IMR-90 (cell line): ENCODE measurements at regions not wholly inside any gene's neighbourhood (a gene's known extent, or its start where the extent isn't known, plus 50 kb on each side); places are given as distances from the start of the nearest gene placed in this dataset.

ENCODE experiments used
- ATAC-seq: fragments of 200-7000 bp; cut with Tn5 transposase; 2 replicates; pipeline ENCODE4 v1.9.1; 2020; ENCODE audit warnings: low read depth, mild to moderate bottlenecking, moderate library complexity
- BruUV-seq: library from RNA; stranded (reverse); fragments of 400-500 nt; replicated peaks from 2 replicates; lab custom pipeline; 2021; lab: Mats Ljungman, UMichigan
- CTCF ChIA-PET: fragments of 300-600 bp; formaldehyde crosslinking; extraction: SDS; loops from one replicate; lab custom pipeline; 2021; ENCODE audit warnings: antibody characterized with exemption; lab: Yijun Ruan, JAX
- POLR2A ChIA-PET: fragments of 300-600 bp; sonication (Branson Sonifier 250); formaldehyde crosslinking; loops from one replicate; lab custom pipeline; 2022; ENCODE audit warnings: antibody characterized with exemption; ENCODE audit not compliant: unreplicated experiment; lab: Charles Lee
- DNase-seq: peaks from one replicate; pipeline ENCODE4 v3.0.0; 2013
- H2AFZ ChIP-seq: replicated peaks from 2 replicates; pipeline ENCODE3; 2013; ENCODE audit warnings: low read length, mild to moderate bottlenecking; ENCODE audit not compliant: poor library complexity
- H2AK5ac ChIP-seq: 2 replicates; pipeline ENCODE4 v1.6.1; 2013; ENCODE audit warnings: low read depth, low read length, inconsistent platforms
- H2AK9ac ChIP-seq: replicated peaks from 2 replicates; pipeline ENCODE3; 2013; ENCODE audit warnings: mild to moderate bottlenecking, low read depth, low read length, moderate library complexity; ENCODE audit not compliant: poor library complexity
- H2BK120ac ChIP-seq: 2 replicates; pipeline ENCODE4 v1.6.1; 2013; ENCODE audit warnings: low read depth, low read length, inconsistent platforms
- H2BK15ac ChIP-seq: 3 replicates; pipeline ENCODE4 v1.6.1; 2013; ENCODE audit warnings: low read depth, low read length, inconsistent platforms
- H2BK20ac ChIP-seq: 2 replicates; pipeline ENCODE4 v1.6.1; 2013; ENCODE audit warnings: low read depth, mild to moderate bottlenecking, inconsistent platforms, low read length, moderate library complexity
- H2BK5ac ChIP-seq: 2 replicates; pipeline ENCODE4 v1.6.1; 2013; ENCODE audit warnings: mild to moderate bottlenecking, low read depth, low read length, inconsistent platforms; ENCODE audit not compliant: poor library complexity, severe bottlenecking
- H3K14ac ChIP-seq: replicated peaks from 2 replicates; pipeline ENCODE4 v1.6.1; 2013; ENCODE audit warnings: low read depth, low read length, inconsistent platforms
- H3K18ac ChIP-seq: 2 replicates; pipeline ENCODE4 v1.6.1; 2013; ENCODE audit warnings: low read depth, low read length, control low read depth
- H3K23ac ChIP-seq: 2 replicates; pipeline ENCODE4 v1.6.1; 2013; ENCODE audit warnings: low read depth, low read length, inconsistent platforms
- H3K27ac ChIP-seq: 2 replicates; pipeline ENCODE4 v1.5.1; 2013; ENCODE audit warnings: mild to moderate bottlenecking, control low read depth, low read length; ENCODE audit not compliant: insufficient read depth
- H3K27me3 ChIP-seq: 2 replicates; pipeline ENCODE4 v1.6.1; 2013; ENCODE audit warnings: low read length; ENCODE audit not compliant: control insufficient read depth, insufficient read depth
- H3K36me3 ChIP-seq: 2 replicates; pipeline ENCODE4 v1.6.1; 2013; ENCODE audit warnings: low read length, mixed read lengths; ENCODE audit not compliant: control insufficient read depth, insufficient read depth
- H3K4ac ChIP-seq: 2 replicates; pipeline ENCODE4 v1.6.1; 2013; ENCODE audit warnings: low read depth, low read length, inconsistent platforms
- H3K4me1 ChIP-seq: 2 replicates; pipeline ENCODE4 v1.6.1; 2013; ENCODE audit warnings: low read length, mixed read lengths; ENCODE audit not compliant: control insufficient read depth, insufficient read depth
- H3K4me2 ChIP-seq: 2 replicates; pipeline ENCODE4 v1.6.1; 2013; ENCODE audit warnings: low read depth, mild to moderate bottlenecking, control low read depth, low read length, moderate library complexity
- H3K4me3 ChIP-seq: 2 replicates; pipeline ENCODE4 v1.5.1; 2013; ENCODE audit warnings: low read depth, mild to moderate bottlenecking, control low read depth, low read length, moderate library complexity; ENCODE audit not compliant: insufficient read depth
- H3K56ac ChIP-seq: 2 replicates; pipeline ENCODE4 v1.6.1; 2013; ENCODE audit warnings: low read length, inconsistent platforms; ENCODE audit not compliant: insufficient read depth; ENCODE audit errors: extremely low read depth
- H3K79me1 ChIP-seq, 2 experiments: 2 replicates each; pipeline ENCODE4 v1.6.1; 2013; ENCODE audit warnings: low read length in 2 of 2, inconsistent platforms in 1 of 2, low read depth in 1 of 2
- H3K9ac ChIP-seq: 2 replicates; pipeline ENCODE4 v1.6.1; 2013; ENCODE audit warnings: low read depth, low read length, control low read depth
- H3K9me1 ChIP-seq: 2 replicates; pipeline ENCODE4 v1.6.1; 2013; ENCODE audit warnings: low read length, inconsistent platforms; ENCODE audit not compliant: insufficient read depth
- H3K9me3 ChIP-seq: 2 replicates; pipeline ENCODE4 v1.6.1; 2013; ENCODE audit warnings: low read length; ENCODE audit not compliant: control insufficient read depth, insufficient read depth
- H4K20me1 ChIP-seq: 2 replicates; pipeline ENCODE4 v1.6.1; 2013; ENCODE audit warnings: low read length, inconsistent platforms; ENCODE audit not compliant: insufficient read depth
- H4K5ac ChIP-seq: 2 replicates; pipeline ENCODE4 v1.6.1; 2013; ENCODE audit warnings: mild to moderate bottlenecking, low read depth, low read length, control low read depth
- H4K8ac ChIP-seq, 2 experiments: 2 replicates each; pipeline ENCODE4 v1.6.1; 2013; ENCODE audit warnings: low read depth in 2 of 2, low read length in 2 of 2, control low read depth in 1 of 2, inconsistent platforms in 1 of 2
- H4K91ac ChIP-seq: 2 replicates; pipeline ENCODE4 v1.6.1; 2013; ENCODE audit warnings: low read depth, low read length, inconsistent platforms; ENCODE audit not compliant: insufficient read depth
- WGBS, 2 experiments: methylation state at CpG; one replicate each; pipeline versions ENCODE4 v1.1.5 to v1.1.7; 2013; ENCODE audit warnings: missing lambda C conversion rate in 2 of 2; ENCODE audit not compliant: insufficient read length in 1 of 2; ENCODE audit errors: extremely low coverage in 2 of 2; 5-methylcytosine and 5-hydroxymethylcytosine counted together
- dilution Hi-C: fragments of 300-500 bp; cut with HindIII; formaldehyde crosslinking; loops from one replicate; pipeline ENCODE4 v1.14.3; 2018; ENCODE audit warnings: low sequenced_read_pairs; ENCODE audit not compliant: unreplicated experiment
- in situ Hi-C: fragments of 300-500 bp; cut with MboI; formaldehyde crosslinking; loops from 3 replicates; pipeline ENCODE4 v1.14.3; 2019; ENCODE audit warnings: low sequenced_read_pairs, inconsistent platforms, mixed read lengths
- intact Hi-C: fragments of 100-400 bp; cut with micrococcal nuclease; formaldehyde crosslinking; loops from 2 replicates; pipeline ENCODE4 v1.10.0; 2022
- TF ChIP-seq, protein P1 (sequence below): fragments of 150-350 bp; IDR thresholded peaks from 2 replicates; pipeline ENCODE4 v1.6.1; 2016; ENCODE audit warnings: low read depth, mild to moderate bottlenecking, low read length, moderate library complexity, borderline replicate concordance

DNA sequence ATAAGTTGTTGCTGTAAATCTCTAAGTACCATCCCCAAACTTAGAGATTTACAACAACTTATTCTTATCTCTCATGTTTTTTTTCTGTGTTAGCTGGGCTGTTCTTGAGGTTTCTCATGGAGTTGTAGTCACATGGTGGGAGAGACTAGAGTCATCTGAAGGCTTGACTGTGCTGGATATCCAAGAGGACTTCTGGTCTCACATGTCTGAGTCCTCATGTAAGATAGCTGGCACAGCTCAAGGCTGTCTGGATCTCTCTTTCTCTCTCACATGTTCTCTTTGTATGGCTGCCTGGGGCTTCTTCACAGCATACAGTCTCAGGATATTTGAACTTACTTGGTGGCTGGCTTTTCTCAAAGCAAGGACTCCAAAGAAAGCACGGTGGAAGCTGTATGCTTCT is 63.8 kb downstream of the DACT1 start:
- H3K56ac ChIP-seq = no peak overlapping the region
- TF ChIP-seq, protein P1, sequence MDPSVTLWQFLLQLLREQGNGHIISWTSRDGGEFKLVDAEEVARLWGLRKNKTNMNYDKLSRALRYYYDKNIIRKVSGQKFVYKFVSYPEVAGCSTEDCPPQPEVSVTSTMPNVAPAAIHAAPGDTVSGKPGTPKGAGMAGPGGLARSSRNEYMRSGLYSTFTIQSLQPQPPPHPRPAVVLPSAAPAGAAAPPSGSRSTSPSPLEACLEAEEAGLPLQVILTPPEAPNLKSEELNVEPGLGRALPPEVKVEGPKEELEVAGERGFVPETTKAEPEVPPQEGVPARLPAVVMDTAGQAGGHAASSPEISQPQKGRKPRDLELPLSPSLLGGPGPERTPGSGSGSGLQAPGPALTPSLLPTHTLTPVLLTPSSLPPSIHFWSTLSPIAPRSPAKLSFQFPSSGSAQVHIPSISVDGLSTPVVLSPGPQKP = no peak
- no peaks in the 10 kb centered on the region for H3K4me1 ChIP-seq
- no peaks in the 10 kb centered on the region for H4K20me1 ChIP-seq
- H3K14ac ChIP-seq = no peak overlapping the region
- no peak overlapping the region for H3K27ac ChIP-seq
- dilution Hi-C loops = no loop called here
- DNase-seq (no peak), ATAC-seq (no peak)
- intact Hi-C loops = no loop called here
- BruUV-seq = no TSS peak
- H2AK9ac ChIP-seq = no peak overlapping the region
- H3K9me3 ChIP-seq = no peaks in the 10 kb centered on the region
- no peak overlapping the region for H4K91ac ChIP-seq
- H2AK5ac ChIP-seq = no peak overlapping the region
- POLR2A ChIA-PET = no interaction called here
- no peak overlapping the region for H3K18ac ChIP-seq
- H2AFZ ChIP-seq = no peak overlapping the region
- H3K27me3 ChIP-seq = peaks cover 34% of the 10 kb centered on the region
- no peak overlapping the region for H3K9ac ChIP-seq
- no peak overlapping the region for H3K4me2 ChIP-seq
- no peak overlapping the region for H2BK20ac ChIP-seq
- H3K9me1 ChIP-seq = no peaks in the 10 kb centered on the region
- no peak overlapping the region for H4K5ac ChIP-seq
- no peak overlapping the region for H4K8ac ChIP-seq
- no peak overlapping the region for H3K4me3 ChIP-seq
- in situ Hi-C loops = no loop called here
- H3K36me3 ChIP-seq = no peaks in the 10 kb centered on the region
- CTCF ChIA-PET = no interaction called here
- no peak overlapping the region for H2BK5ac ChIP-seq
- no CpG with 5 or more reads among the region's 1 CpG for WGBS, 2 experiments
- H2BK15ac ChIP-seq = no peak overlapping the region
- no peak overlapping the region for H3K4ac ChIP-seq
- no peak overlapping the region for H2BK120ac ChIP-seq
- H3K23ac ChIP-seq = no peak overlapping the region
- no peaks in the 10 kb centered on the region for H3K79me1 ChIP-seq
